ENCODE measurements at regions not wholly inside any gene's neighbourhood (a gene's known extent, or its start where the extent isn't known, plus 50 kb on each side); places are given as distances from the start of the nearest gene placed in this dataset.

DNA sequence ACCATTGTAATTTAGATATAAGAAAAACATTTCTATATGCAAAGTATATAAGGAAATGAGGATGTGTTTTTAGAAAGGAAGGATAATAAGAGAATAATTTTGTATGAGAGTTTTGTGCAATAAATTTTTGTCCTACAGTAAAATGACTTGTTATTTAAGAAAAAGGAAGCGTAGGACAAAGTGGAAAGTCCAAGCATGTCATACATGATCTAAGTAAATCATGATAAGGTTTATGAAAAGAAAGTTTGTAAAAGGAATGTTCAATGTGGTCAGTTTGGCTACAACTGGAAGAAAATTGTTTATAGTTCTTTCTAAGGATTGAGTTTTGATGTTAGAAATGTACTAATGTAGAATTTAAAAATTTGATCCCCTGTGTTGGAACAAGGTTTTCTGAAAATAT, 222.3 kb downstream of the KATNAL1 start:
- WGBS, 2 donors, result 79% methylated on average over 1 of the region's 1 CpG
- Histone ChIP-seq H3K27me3 (peaks cover 0 to 10% (median 0%) of the 10 kb centered on the region in 7 donors), H3K9me3 (peaks cover 0 to 6% (median 0%) of the 10 kb centered on the region in 11 donors), H3K27ac (no peak overlapping the region), H3K36me3 (no peaks in the 10 kb centered on the region), H3K4me1 (no peaks in the 10 kb centered on the region), H3K4me3 (no peak overlapping the region)
- no peak for DNase-seq
- TF ChIP-seq, protein P1, sequence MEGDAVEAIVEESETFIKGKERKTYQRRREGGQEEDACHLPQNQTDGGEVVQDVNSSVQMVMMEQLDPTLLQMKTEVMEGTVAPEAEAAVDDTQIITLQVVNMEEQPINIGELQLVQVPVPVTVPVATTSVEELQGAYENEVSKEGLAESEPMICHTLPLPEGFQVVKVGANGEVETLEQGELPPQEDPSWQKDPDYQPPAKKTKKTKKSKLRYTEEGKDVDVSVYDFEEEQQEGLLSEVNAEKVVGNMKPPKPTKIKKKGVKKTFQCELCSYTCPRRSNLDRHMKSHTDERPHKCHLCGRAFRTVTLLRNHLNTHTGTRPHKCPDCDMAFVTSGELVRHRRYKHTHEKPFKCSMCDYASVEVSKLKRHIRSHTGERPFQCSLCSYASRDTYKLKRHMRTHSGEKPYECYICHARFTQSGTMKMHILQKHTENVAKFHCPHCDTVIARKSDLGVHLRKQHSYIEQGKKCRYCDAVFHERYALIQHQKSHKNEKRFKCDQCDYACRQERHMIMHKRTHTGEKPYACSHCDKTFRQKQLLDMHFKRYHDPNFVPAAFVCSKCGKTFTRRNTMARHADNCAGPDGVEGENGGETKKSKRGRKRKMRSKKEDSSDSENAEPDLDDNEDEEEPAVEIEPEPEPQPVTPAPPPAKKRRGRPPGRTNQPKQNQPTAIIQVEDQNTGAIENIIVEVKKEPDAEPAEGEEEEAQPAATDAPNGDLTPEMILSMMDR (IDR thresholded peaks at IDR 0.05), result no peak
- intact Hi-C loops (cut with DNase I), result no loop called here
- ATAC-seq, result no peak

DNA sequence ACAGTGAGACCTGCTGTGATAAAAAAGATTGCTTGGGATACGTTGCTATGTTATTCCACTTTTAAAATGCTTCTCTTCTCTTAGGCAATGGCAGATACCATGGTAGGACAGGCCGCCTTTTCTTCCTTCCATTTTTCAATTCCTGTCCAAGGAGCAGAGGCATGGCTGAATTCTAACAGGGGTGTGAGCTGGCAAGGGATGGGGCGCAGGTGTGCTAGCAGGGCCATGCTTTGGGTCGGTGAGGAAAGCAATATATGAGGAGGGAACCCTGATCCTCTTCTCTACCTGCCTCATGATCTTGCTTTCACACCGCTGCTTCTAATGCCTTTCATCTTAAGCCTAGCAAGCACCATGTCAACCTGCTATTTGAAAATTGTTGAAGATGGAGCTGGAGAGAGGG, 225.0 kb downstream of the KATNAL1 start:
- intact Hi-C loops (cut with DNase I), result no loop called here
- no peaks in the 10 kb centered on the region for H3K4me1 ChIP-seq
- H3K9me3 ChIP-seq, result peaks cover 0 to 6% (median 0%) of the 10 kb centered on the region in 11 donors
- no peaks in the 10 kb centered on the region for H3K36me3 ChIP-seq
- ATAC-seq, result no peak
- TF ChIP-seq, protein P1 (IDR thresholded peaks at IDR 0.05), result no peak
- DNase-seq, result no peak
- WGBS, 2 donors, result 85 to 90% methylated on average over 5 of the region's 5 CpGs
- H3K27me3 ChIP-seq, result peaks cover 0 to 10% (median 0%) of the 10 kb centered on the region in 7 donors
- H3K4me3 ChIP-seq, result no peak overlapping the region
- H3K27ac ChIP-seq, result no peak overlapping the region

DNA sequence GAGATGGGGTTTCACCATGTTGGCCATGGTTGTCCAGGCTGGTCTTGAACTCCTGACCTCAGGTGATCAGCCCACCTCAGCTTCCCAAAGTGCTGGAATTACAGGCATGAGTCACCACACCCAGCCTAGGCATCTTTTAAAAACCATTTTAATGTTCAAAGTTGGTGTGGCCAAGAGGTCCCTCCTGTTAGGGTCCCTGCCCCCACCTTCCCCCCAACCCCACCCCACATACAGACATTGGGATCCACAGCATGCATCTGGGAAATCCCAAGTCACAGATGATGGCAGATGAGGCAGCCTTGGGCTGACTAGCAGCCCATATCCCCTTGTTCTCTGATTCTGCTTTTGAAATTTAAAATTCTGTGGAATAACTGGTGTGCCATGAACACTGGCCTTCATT, 226.0 kb downstream of the KATNAL1 start:
- no peak overlapping the region for H3K4me3 ChIP-seq
- H3K36me3 ChIP-seq, result no peaks in the 10 kb centered on the region
- no peaks in the 10 kb centered on the region for H3K4me1 ChIP-seq
- no peak for ATAC-seq
- TF ChIP-seq, protein P1 (IDR thresholded peaks at IDR 0.05), result no peak
- intact Hi-C loops (cut with DNase I), result no loop called here
- H3K9me3 ChIP-seq, result peaks cover 0 to 6% (median 0%) of the 10 kb centered on the region in 11 donors
- no peak overlapping the region for H3K27ac ChIP-seq
- no peak for DNase-seq
- H3K27me3 ChIP-seq, result peaks cover 0 to 10% (median 0%) of the 10 kb centered on the region in 7 donors

DNA sequence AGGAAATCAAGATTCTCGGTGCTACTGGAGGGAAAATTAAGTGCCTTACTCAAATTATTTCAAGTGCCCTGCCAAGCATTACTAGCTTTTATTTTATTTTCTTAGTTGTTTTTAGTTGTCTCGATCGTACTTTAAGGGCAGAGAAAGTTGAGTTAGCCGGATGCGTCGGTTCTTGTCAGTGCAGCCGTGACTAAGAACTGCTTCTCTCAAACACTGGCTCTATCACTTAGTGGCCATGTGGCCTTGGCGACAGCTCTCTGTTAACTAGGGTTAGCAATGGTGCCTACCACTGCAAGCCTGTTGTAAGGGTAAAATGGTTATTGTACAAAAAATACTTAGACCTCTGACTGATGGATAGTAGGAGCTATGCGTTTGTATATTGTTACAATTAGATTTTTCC, 227.8 kb downstream of the KATNAL1 start:
- WGBS, 2 donors, result 80 to 83% methylated on average over 9 of the region's 9 CpGs
- intact Hi-C loops (cut with DNase I), result no loop called here
- H3K4me1 ChIP-seq, result no peaks in the 10 kb centered on the region

More for the DNA sequence above, 227.8 kb downstream of the KATNAL1 start:
- no peak for DNase-seq
- Histone ChIP-seq H3K4me3 (no peak overlapping the region), H3K36me3 (no peaks in the 10 kb centered on the region), H3K9me3 (peaks cover 0 to 6% (median 0%) of the 10 kb centered on the region in 11 donors), H3K27me3 (peaks cover 0 to 6% (median 0%) of the 10 kb centered on the region in 7 donors), H3K27ac (no peak overlapping the region)
- ATAC-seq, result no peak
- TF ChIP-seq, protein P1 (IDR thresholded peaks at IDR 0.05), result no peak
